ENCODE measurements at regions not wholly inside any gene's neighbourhood (a gene's known extent, or its start where the extent isn't known, plus 50 kb on each side); places are given as distances from the start of the nearest gene placed in this dataset.

- 90 to 95% methylated on average over 4 to 5 of the region's 5 CpGs for WGBS, 2 experiments (ENCODE audit: insufficient coverage in 2 of 2)
- Histone ChIP-seq H3K9me3 (ENCODE audit: control insufficient read depth, low read length) (no peaks in the 10 kb centered on the region), H3K4me1 (ENCODE audit: control insufficient read depth, insufficient read depth, low read length, poor library complexity, severe bottlenecking) (no peaks in the 10 kb centered on the region), H3K27ac (ENCODE audit: low read depth, low read length, severe bottlenecking) (no peak overlapping the region), H3K4me3 (ENCODE audit: extremely low read depth, insufficient read depth, low read length, poor library complexity, severe bottlenecking) (no peak overlapping the region), H3K36me3 (ENCODE audit: control insufficient read depth, insufficient read depth, low read length) (no peaks in the 10 kb centered on the region)
These were observed 191.1 kb downstream of the KLF13 start for GRCh38 chr15:31517711-31518110.

- Histone ChIP-seq H3K36me3 (ENCODE audit: control insufficient read depth, insufficient read depth, low read length) (no peaks in the 10 kb centered on the region), H3K4me1 (ENCODE audit: control insufficient read depth, insufficient read depth, low read length, poor library complexity, severe bottlenecking) (no peaks in the 10 kb centered on the region), H3K9me3 (ENCODE audit: control insufficient read depth, low read length) (no peaks in the 10 kb centered on the region), H3K27ac (ENCODE audit: low read depth, low read length, severe bottlenecking) (no peak overlapping the region), H3K4me3 (ENCODE audit: extremely low read depth, insufficient read depth, low read length, poor library complexity, severe bottlenecking) (no peak overlapping the region)
- WGBS, 2 experiments (ENCODE audit: insufficient coverage in 2 of 2), result 67 to 72% methylated on average over 3 of the region's 4 CpGs
These were observed 195.4 kb downstream of the KLF13 start for GRCh38 chr15:31522028-31522427.

- no peak overlapping the region for H3K27ac ChIP-seq (ENCODE audit: low read depth, low read length, severe bottlenecking)
- H3K4me3 ChIP-seq (ENCODE audit: extremely low read depth, insufficient read depth, low read length, poor library complexity, severe bottlenecking), result no peak overlapping the region
These were observed 196.5 kb downstream of the KLF13 start for GRCh38 chr15:31523027-31523654.

GRCh38 chr15:31523655-31524049 lies 197.0 kb downstream of the KLF13 start:
- Histone ChIP-seq H3K27ac (ENCODE audit: low read depth, low read length, severe bottlenecking) (no peak overlapping the region), H3K4me1 (ENCODE audit: control insufficient read depth, insufficient read depth, low read length, poor library complexity, severe bottlenecking) (no peaks in the 10 kb centered on the region), H3K4me3 (ENCODE audit: extremely low read depth, insufficient read depth, low read length, poor library complexity, severe bottlenecking) (no peak overlapping the region), H3K36me3 (ENCODE audit: control insufficient read depth, insufficient read depth, low read length) (no peaks in the 10 kb centered on the region), H3K9me3 (ENCODE audit: control insufficient read depth, low read length) (no peaks in the 10 kb centered on the region)
- 88 to 91% methylated on average over 4 to 5 of the region's 5 CpGs for WGBS, 2 experiments (ENCODE audit: insufficient coverage in 2 of 2)

More at GRCh38 chr15:31523027-31523654, 196.5 kb downstream of the KLF13 start:
- WGBS, 2 experiments (ENCODE audit: insufficient coverage in 2 of 2), result 93% methylated on average over 9 to 10 of the region's 10 CpGs
- Histone ChIP-seq H3K9me3 (ENCODE audit: control insufficient read depth, low read length) (no peaks in the 10 kb centered on the region), H3K36me3 (ENCODE audit: control insufficient read depth, insufficient read depth, low read length) (no peaks in the 10 kb centered on the region), H3K4me1 (ENCODE audit: control insufficient read depth, insufficient read depth, low read length, poor library complexity, severe bottlenecking) (no peaks in the 10 kb centered on the region)

GRCh38 chr15:31525185-31525695 lies 198.6 kb downstream of the KLF13 start:
- 88 to 91% methylated on average over 7 of the region's 8 CpGs for WGBS, 2 experiments (ENCODE audit: insufficient coverage in 2 of 2)
- H3K4me3 ChIP-seq (ENCODE audit: extremely low read depth, insufficient read depth, low read length, poor library complexity, severe bottlenecking), result no peak overlapping the region
- no peaks in the 10 kb centered on the region for H3K4me1 ChIP-seq (ENCODE audit: control insufficient read depth, insufficient read depth, low read length, poor library complexity, severe bottlenecking)
- H3K36me3 ChIP-seq (ENCODE audit: control insufficient read depth, insufficient read depth, low read length), result no peaks in the 10 kb centered on the region
- no peaks in the 10 kb centered on the region for H3K9me3 ChIP-seq (ENCODE audit: control insufficient read depth, low read length)
- no peak overlapping the region for H3K27ac ChIP-seq (ENCODE audit: low read depth, low read length, severe bottlenecking)

- no peak overlapping the region for H3K4me3 ChIP-seq (ENCODE audit: extremely low read depth, insufficient read depth, low read length, poor library complexity, severe bottlenecking)
- WGBS, 2 experiments (ENCODE audit: insufficient coverage in 2 of 2), result 80 to 92% methylated on average over 8 to 13 of the region's 18 CpGs
- H3K27ac ChIP-seq (ENCODE audit: low read depth, low read length, severe bottlenecking), result no peak overlapping the region
- no peaks in the 10 kb centered on the region for H3K36me3 ChIP-seq (ENCODE audit: control insufficient read depth, insufficient read depth, low read length)
- H3K9me3 ChIP-seq (ENCODE audit: control insufficient read depth, low read length), result no peaks in the 10 kb centered on the region
- no peaks in the 10 kb centered on the region for H3K4me1 ChIP-seq (ENCODE audit: control insufficient read depth, insufficient read depth, low read length, poor library complexity, severe bottlenecking)
These were observed 199.5 kb downstream of the KLF13 start for GRCh38 chr15:31525988-31526665.

GRCh38 chr15:31526916-31527690 lies 200.5 kb downstream of the KLF13 start:
- no peaks in the 10 kb centered on the region for H3K4me1 ChIP-seq (ENCODE audit: control insufficient read depth, insufficient read depth, low read length, poor library complexity, severe bottlenecking)
- 82 to 85% methylated on average over 11 to 12 of the region's 15 CpGs for WGBS, 2 experiments (ENCODE audit: insufficient coverage in 2 of 2)

GRCh38 chr15:31528846-31529245 lies 202.2 kb downstream of the KLF13 start:
- H3K4me3 ChIP-seq (ENCODE audit: extremely low read depth, insufficient read depth, low read length, poor library complexity, severe bottlenecking), result no peak overlapping the region
- no peak overlapping the region for H3K27ac ChIP-seq (ENCODE audit: low read depth, low read length, severe bottlenecking)
- no peaks in the 10 kb centered on the region for H3K36me3 ChIP-seq (ENCODE audit: control insufficient read depth, insufficient read depth, low read length)
- WGBS, 2 experiments (ENCODE audit: insufficient coverage in 2 of 2), result 84 to 100% methylated on average over 1 to 2 of the region's 2 CpGs
- H3K4me1 ChIP-seq (ENCODE audit: control insufficient read depth, insufficient read depth, low read length, poor library complexity, severe bottlenecking), result no peaks in the 10 kb centered on the region
- no peaks in the 10 kb centered on the region for H3K9me3 ChIP-seq (ENCODE audit: control insufficient read depth, low read length)

More at GRCh38 chr15:31526916-31527690, 200.5 kb downstream of the KLF13 start:
- Histone ChIP-seq H3K27ac (ENCODE audit: low read depth, low read length, severe bottlenecking) (no peak overlapping the region), H3K9me3 (ENCODE audit: control insufficient read depth, low read length) (no peaks in the 10 kb centered on the region), H3K36me3 (ENCODE audit: control insufficient read depth, insufficient read depth, low read length) (no peaks in the 10 kb centered on the region), H3K4me3 (ENCODE audit: extremely low read depth, insufficient read depth, low read length, poor library complexity, severe bottlenecking) (no peak overlapping the region)

GRCh38 chr15:31537770-31538592 lies 211.3 kb downstream of the KLF13 start:
- H3K4me3 ChIP-seq (ENCODE audit: extremely low read depth, insufficient read depth, low read length, poor library complexity, severe bottlenecking), result no peak overlapping the region
- H3K4me1 ChIP-seq (ENCODE audit: control insufficient read depth, insufficient read depth, low read length, poor library complexity, severe bottlenecking), result no peaks in the 10 kb centered on the region
- WGBS, 2 experiments (ENCODE audit: insufficient coverage in 2 of 2), result 82 to 95% methylated on average over 7 to 11 of the region's 14 CpGs
- H3K27ac ChIP-seq (ENCODE audit: low read depth, low read length, severe bottlenecking), result no peak overlapping the region
- H3K9me3 ChIP-seq (ENCODE audit: control insufficient read depth, low read length), result no peaks in the 10 kb centered on the region
- no peaks in the 10 kb centered on the region for H3K36me3 ChIP-seq (ENCODE audit: control insufficient read depth, insufficient read depth, low read length)

- Histone ChIP-seq H3K9me3 (ENCODE audit: control insufficient read depth, low read length) (no peaks in the 10 kb centered on the region), H3K4me3 (ENCODE audit: extremely low read depth, insufficient read depth, low read length, poor library complexity, severe bottlenecking) (no peak overlapping the region)
- WGBS, 2 experiments (ENCODE audit: insufficient coverage in 2 of 2), result no CpG with 5 or more reads among the region's 2 CpGs
These were observed 214.0 kb downstream of the KLF13 start for GRCh38 chr15:31540633-31541032.

More at GRCh38 chr15:31540633-31541032, 214.0 kb downstream of the KLF13 start:
- Histone ChIP-seq H3K4me1 (ENCODE audit: control insufficient read depth, insufficient read depth, low read length, poor library complexity, severe bottlenecking) (no peaks in the 10 kb centered on the region), H3K27ac (ENCODE audit: low read depth, low read length, severe bottlenecking) (no peak overlapping the region), H3K36me3 (ENCODE audit: control insufficient read depth, insufficient read depth, low read length) (no peaks in the 10 kb centered on the region)

Measured in mesodermal cell (in vitro differentiated cells).